Adrenal gland (tissue), 9 donors: ENCODE measurements at regions not wholly inside any gene's neighbourhood (a gene's known extent, or its start where the extent isn't known, plus 50 kb on each side); places are given as distances from the start of the nearest gene placed in this dataset.

ENCODE experiments used
- DNase-seq, 7 donors: peaks; one replicate each; pipeline ENCODE4 v3.0.0-alpha.2; 2019 to 2020
- H3K27ac ChIP-seq, 5 donors: fragments of 200-600 bp; sonication (generic) in 4 of 5; 1 replicate in 3 of 5; 2 replicates in 2 of 5; pipeline versions ENCODE4 v1.5.1 to v1.8.0; 2016 to 2020; ENCODE audit warnings: mild to moderate bottlenecking in 1 of 5
- H3K27me3 ChIP-seq: fragments of 200-600 bp; 2 replicates; pipeline ENCODE4 v1.8.0; 2021
- H3K36me3 ChIP-seq, 2 donors: fragments of 200-600 bp; replicated peaks in 1 of 2; 1 replicate in 1 of 2; 2 replicates in 1 of 2; pipeline versions ENCODE4 v1.5.1 to v1.8.0; 2018 to 2022
- H3K4me1 ChIP-seq, 2 donors: fragments of 200-600 bp; replicated peaks in 1 of 2; 1 replicate in 1 of 2; 2 replicates in 1 of 2; pipeline versions ENCODE4 v1.5.1 to v1.8.0; 2018 to 2021
- H3K4me3 ChIP-seq, 4 donors: fragments of 200-600 bp; sonication (generic) in 3 of 4; one replicate each; pipeline ENCODE4 v1.5.1; 2016 to 2018
- H3K9me3 ChIP-seq, 3 donors: fragments of 200-600 bp; sonication (generic) in 1 of 3; replicated peaks in 1 of 3; 1 replicate in 2 of 3; 2 replicates in 1 of 3; pipeline versions ENCODE4 v1.5.1 to v1.8.0; 2016 to 2021
- CTCF ChIP-seq, 6 experiments: fragments of 450-650 bp in 4 of 6; fragments of 200-600 bp in 2 of 6; sonication (generic) in 1 of 6; IDR thresholded peaks; 1 replicate in 5 of 6; 2 replicates in 1 of 6; pipeline versions ENCODE4 v1.5.1 to v1.8.0; 2016 to 2021; ENCODE audit warnings: antibody characterized with exemption in 6 of 6, mild to moderate bottlenecking in 2 of 6, moderate library complexity in 1 of 6
- POLR2A ChIP-seq, 2 donors: fragments of 450-650 bp; IDR thresholded peaks; one replicate each; pipeline ENCODE4 v1.6.1; 2017; ENCODE audit warnings: antibody characterized with exemption in 2 of 2, mild to moderate bottlenecking in 2 of 2, moderate library complexity in 1 of 2
- WGBS, 4 donors: extraction: QIAGEN DNeasy Blood & Tissue Kit in 2 of 4; methylation state at CpG; one replicate each; pipeline versions ENCODE4 v1.1.5 to v1.1.7; 2013 to 2017; 5-methylcytosine and 5-hydroxymethylcytosine counted together
- intact Hi-C, 2 donors: fragments of 100-400 bp; cut with DNase I; formaldehyde crosslinking; loops; one replicate each; pipeline versions ENCODE4 v1.14.1 to v1.15.0; 2022 to 2023
- donor health status: healthy with polysubstance abuse.
- donor health status: Bipolar disorder and iron deficiency.
- donor health status: DM: yes; HTN: yes; CAD: no.
- donor health status: DM: no; HTN: no; CAD: no.
- donor health status: DM: no; HTN: no; CAD: no.

DNA sequence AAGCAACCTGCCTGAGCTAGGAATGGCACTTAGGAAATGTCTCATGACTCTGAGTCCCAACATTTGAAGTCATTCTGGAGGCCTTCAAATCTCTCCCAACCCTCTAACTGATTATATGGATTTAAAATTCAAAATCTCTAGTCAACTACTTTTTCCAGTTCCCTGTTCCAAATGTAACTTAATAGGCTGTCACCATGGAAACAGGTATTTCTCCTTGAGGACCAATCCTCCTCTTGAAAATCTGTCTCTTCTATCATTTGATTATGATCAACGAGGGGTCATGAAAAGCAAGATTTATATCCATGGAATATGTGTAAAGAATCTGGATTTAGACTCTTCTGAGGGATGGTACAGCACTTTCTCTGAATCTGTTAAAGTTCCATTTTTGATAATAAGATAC is 127.3 kb upstream of the DTNBP1 start:
- intact Hi-C loops: no loop called here
- no peaks in the 10 kb centered on the region for H3K9me3 ChIP-seq
- H3K27me3 ChIP-seq: no peaks in the 10 kb centered on the region
- no peak for DNase-seq
- 80 to 96% (median 91%) methylated on average over 1 of the region's 1 CpG for WGBS, 4 donors
- no peaks in the 10 kb centered on the region for H3K4me1 ChIP-seq
- no peaks in the 10 kb centered on the region for H3K36me3 ChIP-seq
- TF ChIP-seq CTCF (IDR thresholded peaks at IDR 0.05) (no peak), POLR2A (IDR thresholded peaks at IDR 0.05) (no peak)
- no peak overlapping the region for H3K4me3 ChIP-seq
- H3K27ac ChIP-seq: no peak overlapping the region

DNA sequence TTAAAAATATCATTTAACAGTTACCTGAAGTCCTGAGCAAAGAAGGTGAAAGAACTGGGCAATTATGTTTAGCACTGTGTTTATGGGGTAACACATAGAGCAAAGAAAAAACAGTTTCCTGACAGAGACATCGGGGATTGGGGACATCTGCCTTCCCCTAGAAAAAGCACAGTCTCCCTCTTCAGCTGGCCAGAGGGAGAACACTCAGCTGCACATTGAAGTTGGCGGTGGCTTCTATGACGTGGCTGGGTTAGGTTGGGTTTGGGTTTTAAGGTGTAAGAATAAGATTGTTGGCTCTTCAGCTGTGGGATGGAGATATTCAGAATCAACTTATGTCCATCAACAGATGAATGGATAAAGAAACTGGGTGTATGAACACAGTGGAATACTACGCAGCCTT is 124.0 kb upstream of the DTNBP1 start:
- Histone ChIP-seq H3K4me3 (no peak overlapping the region), H3K27ac (no peak overlapping the region), H3K9me3 (no peaks in the 10 kb centered on the region), H3K36me3 (no peaks in the 10 kb centered on the region), H3K27me3 (no peaks in the 10 kb centered on the region), H3K4me1 (no peaks in the 10 kb centered on the region)
- DNase-seq: no peak
- intact Hi-C loops: no loop called here
- no peak for TF ChIP-seq CTCF (IDR thresholded peaks at IDR 0.05)
- no peak for TF ChIP-seq POLR2A (IDR thresholded peaks at IDR 0.05)
- WGBS, 4 donors: 94 to 99% (median 96%) methylated on average over 4 of the region's 4 CpGs

GRCh38 chr6:15783484-15783883 is 120.7 kb upstream of the DTNBP1 start:
- 87 to 94% (median 89%) methylated on average over 3 of the region's 3 CpGs for WGBS, 4 donors
- intact Hi-C loops: no loop called here
- no peak for DNase-seq
- Histone ChIP-seq H3K36me3 (no peaks in the 10 kb centered on the region), H3K9me3 (no peaks in the 10 kb centered on the region), H3K4me3 (no peak overlapping the region), H3K27ac (no peak overlapping the region), H3K27me3 (no peaks in the 10 kb centered on the region), H3K4me1 (no peaks in the 10 kb centered on the region)
- TF ChIP-seq POLR2A (IDR thresholded peaks at IDR 0.05) (no peak), CTCF (IDR thresholded peaks at IDR 0.05) (no peak)

GRCh38 chr6:15781890-15782289 is 119.1 kb upstream of the DTNBP1 start:
- WGBS, 4 donors: 89 to 93% (median 91%) methylated on average over 2 of the region's 2 CpGs
- no peak for DNase-seq
- H3K36me3 ChIP-seq: no peaks in the 10 kb centered on the region
- no peak overlapping the region for H3K27ac ChIP-seq
- H3K4me3 ChIP-seq: no peak overlapping the region
- H3K9me3 ChIP-seq: no peaks in the 10 kb centered on the region
- TF ChIP-seq POLR2A (IDR thresholded peaks at IDR 0.05) (no peak), CTCF (IDR thresholded peaks at IDR 0.05) (no peak)
- intact Hi-C loops: no loop called here
- no peaks in the 10 kb centered on the region for H3K4me1 ChIP-seq
- no peaks in the 10 kb centered on the region for H3K27me3 ChIP-seq
